CD4-positive, alpha-beta memory T cell (primary cell): ENCODE measurements at regions not wholly inside any gene's neighbourhood (a gene's known extent, or its start where the extent isn't known, plus 50 kb on each side); places are given as distances from the start of the nearest gene placed in this dataset.

Experiments
- CTCF ChIA-PET: fragments of 350-600 bp; sonication (Branson Sonifier 250); formaldehyde crosslinking; loops from one replicate; lab custom pipeline; 2021; ENCODE audit warnings: inconsistent platforms; ENCODE audit not compliant: partially characterized antibody; lab: Charles Lee
- POLR2A ChIA-PET: fragments of 350-600 bp; sonication (Branson Sonifier 250); formaldehyde crosslinking; loops from one replicate; lab custom pipeline; 2021; ENCODE audit not compliant: partially characterized antibody; lab: Charles Lee
- DNase-seq, 5 donors: peaks; one replicate each; pipeline versions ENCODE4 v3.0.0 to v3.0.0-alpha.2; 2020 to 2022; ENCODE audit warnings: mixed read lengths in 1 of 5
- H3K27ac ChIP-seq: one replicate; pipeline ENCODE4 v1.7.0; 2013; ENCODE audit warnings: low read depth, low read length
- H3K27me3 ChIP-seq: 2 replicates; pipeline ENCODE4 v1.7.0; 2013; ENCODE audit warnings: mild to moderate bottlenecking, low read length, moderate library complexity; ENCODE audit not compliant: insufficient read depth
- H3K36me3 ChIP-seq: 2 replicates; pipeline ENCODE4 v1.7.0; 2013; ENCODE audit warnings: mild to moderate bottlenecking, low read length, moderate library complexity; ENCODE audit not compliant: insufficient read depth
- H3K4me1 ChIP-seq: 2 replicates; pipeline ENCODE4 v1.7.0; 2013; ENCODE audit warnings: mild to moderate bottlenecking, low read length, moderate library complexity; ENCODE audit not compliant: insufficient read depth
- H3K4me3 ChIP-seq, 2 donors: one replicate each; pipeline ENCODE4 v1.7.0; 2013; ENCODE audit warnings: low read length in 2 of 2, mild to moderate bottlenecking in 1 of 2
- H3K9me3 ChIP-seq, 2 donors: one replicate each; pipeline ENCODE4 v1.7.0; 2013; ENCODE audit warnings: low read length in 2 of 2, control low read depth in 1 of 2; ENCODE audit not compliant: control insufficient read depth in 1 of 2
- H3K27ac Mint-ChIP-seq, 7 donors: one replicate each; pipeline ENCODE4 v1.8.0; 2020 to 2021; ENCODE audit warnings: mixed read lengths in 7 of 7, mild to moderate bottlenecking in 6 of 7, inconsistent platforms in 3 of 7, moderate library complexity in 3 of 7
- H3K27me3 Mint-ChIP-seq, 2 donors: one replicate each; pipeline ENCODE4 v1.8.0; 2020 to 2021; ENCODE audit warnings: mixed read lengths in 2 of 2
- H3K36me3 Mint-ChIP-seq, 2 donors: one replicate each; pipeline ENCODE4 v1.8.0; 2020 to 2021; ENCODE audit warnings: mixed read lengths in 2 of 2, inconsistent platforms in 1 of 2, mild to moderate bottlenecking in 1 of 2
- H3K4me1 Mint-ChIP-seq, 4 donors: one replicate each; pipeline ENCODE4 v1.8.0; 2020 to 2021; ENCODE audit warnings: mixed read lengths in 4 of 4, mild to moderate bottlenecking in 1 of 4
- H3K4me3 Mint-ChIP-seq, 8 donors: one replicate each; pipeline ENCODE4 v1.8.0; 2020 to 2021; ENCODE audit warnings: mixed read lengths in 8 of 8, mild to moderate bottlenecking in 7 of 8, moderate library complexity in 6 of 8, inconsistent platforms in 3 of 8
- H3K9me3 Mint-ChIP-seq, 8 donors: one replicate each; pipeline ENCODE4 v1.8.0; 2020 to 2021; ENCODE audit warnings: mixed read lengths in 8 of 8, mild to moderate bottlenecking in 5 of 8, inconsistent platforms in 3 of 8, moderate library complexity in 1 of 8
- intact Hi-C: fragments of 100-400 bp; cut with micrococcal nuclease; formaldehyde crosslinking; loops from one replicate; pipeline ENCODE4 v1.15.1; 2023

DNA sequence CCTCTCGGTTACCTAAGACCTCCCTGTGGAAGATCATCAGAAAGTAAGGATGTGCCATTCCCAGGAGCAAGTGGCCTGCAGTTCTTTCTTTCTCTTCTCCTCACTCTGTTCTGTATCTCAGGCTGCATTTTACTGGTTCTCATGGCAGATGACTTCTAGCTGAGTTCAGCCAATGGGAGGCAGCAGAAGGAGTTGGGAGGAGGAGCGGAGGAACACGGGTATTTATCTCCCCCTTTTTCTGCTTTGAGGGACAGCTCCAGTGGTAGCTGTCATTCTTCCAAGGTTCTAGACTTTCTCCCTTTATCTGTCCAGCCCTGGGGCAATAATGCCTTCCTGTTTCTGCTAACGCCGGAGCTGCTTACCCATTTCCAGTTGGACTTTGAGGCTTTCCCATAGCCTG, 339.9 kb downstream of the NR2F2 start:
- Mint-ChIP-seq H3K27ac (no peak overlapping the region), H3K36me3 (no peaks in the 10 kb centered on the region)
- POLR2A ChIA-PET: no interaction called here

DNA sequence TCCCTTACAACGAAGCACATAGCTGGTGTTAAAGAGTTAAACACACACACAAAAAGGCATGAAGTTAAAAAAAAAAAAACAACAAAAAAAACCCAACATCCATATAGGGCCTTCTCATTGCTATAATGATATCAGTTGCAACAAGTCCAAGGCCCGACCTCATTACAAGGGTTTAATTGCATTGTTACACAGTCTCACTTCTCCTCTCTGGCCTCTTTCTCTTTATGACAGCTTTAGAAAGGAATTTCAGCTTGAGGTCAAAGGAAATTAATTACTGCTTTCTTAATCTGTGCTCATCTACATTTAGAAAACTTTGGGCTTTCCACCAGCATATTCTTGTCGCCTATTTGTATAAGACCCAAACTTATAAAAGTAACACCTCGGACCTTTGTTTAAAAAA, 342.1 kb downstream of the NR2F2 start:
- no peak overlapping the region for H3K4me3 Mint-ChIP-seq
- H3K36me3 Mint-ChIP-seq: no peaks in the 10 kb centered on the region
- intact Hi-C loops: no loop called here
- Histone ChIP-seq H3K27me3 (no peaks in the 10 kb centered on the region), H3K9me3 (no peaks in the 10 kb centered on the region), H3K36me3 (no peaks in the 10 kb centered on the region), H3K4me3 (no peak overlapping the region), H3K4me1 (no peaks in the 10 kb centered on the region), H3K27ac (no peak overlapping the region)
- DNase-seq: no peak
- ChIA-PET CTCF (no interaction called here), POLR2A (no interaction called here)
- H3K4me1 Mint-ChIP-seq: no peaks in the 10 kb centered on the region
- peaks cover 0 to 5% (median 0%) of the 10 kb centered on the region in 8 donors for H3K9me3 Mint-ChIP-seq
- H3K27ac Mint-ChIP-seq: no peak overlapping the region
- no peaks in the 10 kb centered on the region for H3K27me3 Mint-ChIP-seq

More for the DNA sequence above, 339.9 kb downstream of the NR2F2 start:
- no peak for DNase-seq
- Histone ChIP-seq H3K4me1 (no peaks in the 10 kb centered on the region), H3K36me3 (no peaks in the 10 kb centered on the region), H3K9me3 (no peaks in the 10 kb centered on the region), H3K27me3 (no peaks in the 10 kb centered on the region), H3K27ac (no peak overlapping the region), H3K4me3 (no peak overlapping the region)
- Mint-ChIP-seq H3K4me3 (no peak overlapping the region), H3K9me3 (peaks cover 0 to 6% (median 3%) of the 10 kb centered on the region in 8 donors), H3K4me1 (no peaks in the 10 kb centered on the region), H3K27me3 (no peaks in the 10 kb centered on the region)
- CTCF ChIA-PET: no interaction called here
- intact Hi-C loops: no loop called here

DNA sequence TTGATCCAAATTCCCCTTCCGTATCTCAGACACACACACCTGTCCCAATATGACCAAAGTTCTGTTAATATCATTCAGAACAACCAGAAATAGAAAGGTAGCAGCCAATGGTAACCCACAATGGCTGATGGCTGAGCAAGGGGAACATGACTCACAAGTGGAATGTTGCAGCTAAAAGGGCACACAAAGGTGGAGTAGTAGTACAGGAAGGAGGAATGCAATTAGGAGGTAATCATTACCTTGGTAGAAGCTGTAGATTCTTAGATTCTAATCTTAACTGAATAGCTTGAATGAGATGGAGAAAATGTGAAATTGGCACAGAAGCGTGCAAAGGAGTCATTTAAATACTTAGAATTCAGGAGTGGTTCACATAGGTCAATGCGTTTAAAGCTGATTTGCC, 347.9 kb downstream of the NR2F2 start:
- Mint-ChIP-seq H3K27me3 (no peaks in the 10 kb centered on the region), H3K4me1 (no peaks in the 10 kb centered on the region), H3K4me3 (no peak overlapping the region), H3K36me3 (no peaks in the 10 kb centered on the region), H3K9me3 (peaks cover 0 to 6% (median under 1%) of the 10 kb centered on the region in 8 donors), H3K27ac (no peak overlapping the region)
- Histone ChIP-seq H3K36me3 (no peaks in the 10 kb centered on the region), H3K4me1 (no peaks in the 10 kb centered on the region), H3K4me3 (no peak overlapping the region), H3K27ac (no peak overlapping the region), H3K9me3 (no peaks in the 10 kb centered on the region), H3K27me3 (no peaks in the 10 kb centered on the region)
- ChIA-PET CTCF (no interaction called here), POLR2A (no interaction called here)
- no peak for DNase-seq
- intact Hi-C loops: no loop called here

- H3K4me3 Mint-ChIP-seq: no peak overlapping the region
These were observed 357.0 kb downstream of the NR2F2 start for GRCh38 chr15:96687388-96688107.

GRCh38 chr15:96690733-96691132, 360.2 kb downstream of the NR2F2 start:
- H3K4me3 ChIP-seq: no peak overlapping the region
- H3K4me1 Mint-ChIP-seq: no peaks in the 10 kb centered on the region
- no peak for DNase-seq
- no peaks in the 10 kb centered on the region for H3K36me3 Mint-ChIP-seq
- H3K4me3 Mint-ChIP-seq: no peak overlapping the region
- intact Hi-C loops: no loop called here
- CTCF ChIA-PET: no interaction called here
- no peaks in the 10 kb centered on the region for H3K9me3 ChIP-seq
- no peak overlapping the region for H3K27ac Mint-ChIP-seq
- H3K27ac ChIP-seq: no peak overlapping the region
- no peaks in the 10 kb centered on the region for H3K36me3 ChIP-seq
- H3K9me3 Mint-ChIP-seq: peaks cover 0 to 7% (median 4%) of the 10 kb centered on the region in 8 donors
- H3K4me1 ChIP-seq: no peaks in the 10 kb centered on the region
- no peaks in the 10 kb centered on the region for H3K27me3 ChIP-seq
- POLR2A ChIA-PET: no interaction called here
- no peaks in the 10 kb centered on the region for H3K27me3 Mint-ChIP-seq

More at GRCh38 chr15:96687388-96688107, 357.0 kb downstream of the NR2F2 start:
- Histone ChIP-seq H3K9me3 (no peaks in the 10 kb centered on the region), H3K4me1 (no peaks in the 10 kb centered on the region), H3K4me3 (no peak overlapping the region), H3K27ac (no peak overlapping the region), H3K27me3 (no peaks in the 10 kb centered on the region), H3K36me3 (no peaks in the 10 kb centered on the region)
- Mint-ChIP-seq H3K27me3 (no peaks in the 10 kb centered on the region), H3K4me1 (no peaks in the 10 kb centered on the region), H3K9me3 (peaks cover 0 to 7% (median 3%) of the 10 kb centered on the region in 8 donors), H3K36me3 (no peaks in the 10 kb centered on the region), H3K27ac (no peak overlapping the region)
- DNase-seq: no peak
- ChIA-PET POLR2A (no interaction called here), CTCF (no interaction called here)
- intact Hi-C loops: no loop called here

DNA sequence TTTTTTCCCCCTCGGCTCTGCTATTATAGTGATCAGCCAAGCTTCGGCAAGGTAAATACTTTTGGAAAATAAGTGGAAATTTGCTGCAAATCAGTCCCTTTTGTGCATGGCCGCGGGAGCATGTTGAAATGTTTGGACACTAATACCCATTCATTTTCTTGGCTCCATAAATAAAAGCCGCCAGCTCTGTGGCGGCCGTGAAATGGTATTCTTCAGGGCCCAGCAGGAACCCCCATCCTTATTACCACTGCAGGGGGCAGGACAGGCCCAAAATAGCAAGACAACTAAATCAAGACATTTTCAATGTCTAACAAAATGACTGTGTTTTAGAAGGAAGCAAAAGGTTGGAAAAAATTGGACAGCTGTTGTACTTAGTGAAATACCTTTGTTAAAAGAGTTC, 362.3 kb downstream of the NR2F2 start:
- Mint-ChIP-seq H3K36me3 (no peaks in the 10 kb centered on the region), H3K9me3 (peaks cover 0 to 7% (median 4%) of the 10 kb centered on the region in 8 donors), H3K27ac (no peak overlapping the region), H3K4me1 (no peaks in the 10 kb centered on the region), H3K4me3 (no peak overlapping the region), H3K27me3 (no peaks in the 10 kb centered on the region)
- H3K9me3 ChIP-seq: no peaks in the 10 kb centered on the region
- no peak overlapping the region for H3K4me3 ChIP-seq
- no peak overlapping the region for H3K27ac ChIP-seq
- H3K27me3 ChIP-seq: no peaks in the 10 kb centered on the region
- no peaks in the 10 kb centered on the region for H3K4me1 ChIP-seq
- intact Hi-C loops: no loop called here
- no peaks in the 10 kb centered on the region for H3K36me3 ChIP-seq
- no peak for DNase-seq
- ChIA-PET CTCF (no interaction called here), POLR2A (no interaction called here)

- no peaks in the 10 kb centered on the region for H3K27me3 Mint-ChIP-seq
- CTCF ChIA-PET: no interaction called here
- no peaks in the 10 kb centered on the region for H3K27me3 ChIP-seq
- H3K36me3 Mint-ChIP-seq: no peaks in the 10 kb centered on the region
- no peak overlapping the region for H3K4me3 Mint-ChIP-seq
- no peak overlapping the region for H3K27ac Mint-ChIP-seq
- no peaks in the 10 kb centered on the region for H3K4me1 ChIP-seq
- DNase-seq: no peak
- H3K9me3 Mint-ChIP-seq: peaks cover 0 to 7% (median 4%) of the 10 kb centered on the region in 8 donors
- H3K4me3 ChIP-seq: no peak overlapping the region
- POLR2A ChIA-PET: no interaction called here
- H3K27ac ChIP-seq: no peak overlapping the region
- intact Hi-C loops: no loop called here
- no peaks in the 10 kb centered on the region for H3K9me3 ChIP-seq
- H3K4me1 Mint-ChIP-seq: no peaks in the 10 kb centered on the region
- H3K36me3 ChIP-seq: no peaks in the 10 kb centered on the region
These were observed 363.0 kb downstream of the NR2F2 start for GRCh38 chr15:96693515-96693914.
